Astrocyte of the cerebellum (primary cell): ENCODE measurements at regions not wholly inside any gene's neighbourhood (a gene's known extent, or its start where the extent isn't known, plus 50 kb on each side); places are given as distances from the start of the nearest gene placed in this dataset.

ENCODE experiments used
- DNase-seq: peaks from one replicate; pipeline ENCODE4 v3.0.0-alpha.2; 2011; ENCODE audit warnings: low read depth
- H3K4me3 ChIP-seq: 2 replicates; pipeline ENCODE4 v1.5.1; 2011; ENCODE audit warnings: mild to moderate bottlenecking, low read depth, low read length, moderate library complexity
- CTCF ChIP-seq: IDR thresholded peaks from 2 replicates; pipeline ENCODE4 v1.5.1; 2012; ENCODE audit warnings: low read length, low read depth, moderate library complexity, mild to moderate bottlenecking; ENCODE audit errors: missing control alignments
- in situ Hi-C: cut with HindIII; loops from 2 replicates; pipeline ENCODE4 v1.10.0; 2017; ENCODE audit warnings: low sequenced_read_pairs

GRCh38 chr13:85333506-85334020 lies 465.7 kb downstream of the SLITRK6 start:
- in situ Hi-C loops, result no loop called here
- DNase-seq, result no peak
- no peak overlapping the region for H3K4me3 ChIP-seq
- TF ChIP-seq CTCF, result no peak

GRCh38 chr13:85332615-85333014 lies 466.6 kb downstream of the SLITRK6 start:
- H3K4me3 ChIP-seq, result no peak overlapping the region
- no peak for DNase-seq
- in situ Hi-C loops, result no loop called here
- TF ChIP-seq CTCF, result no peak

GRCh38 chr13:85321734-85322133 lies 477.5 kb downstream of the SLITRK6 start:
- in situ Hi-C loops, result no loop called here
- no peak for TF ChIP-seq CTCF
- H3K4me3 ChIP-seq, result no peak overlapping the region
- no peak for DNase-seq

GRCh38 chr13:85317781-85318180 lies 481.4 kb downstream of the SLITRK6 start:
- no peak for TF ChIP-seq CTCF
- DNase-seq, result no peak
- H3K4me3 ChIP-seq, result no peak overlapping the region
- in situ Hi-C loops, result no loop called here

- in situ Hi-C loops, result no loop called here
- H3K4me3 ChIP-seq, result no peak overlapping the region
- no peak for TF ChIP-seq CTCF
- no peak for DNase-seq
Observed at GRCh38 chr13:85316506-85317025, 482.7 kb downstream of the SLITRK6 start.

- DNase-seq, result no peak
- H3K4me3 ChIP-seq, result no peak overlapping the region
- in situ Hi-C loops, result no loop called here
- no peak for TF ChIP-seq CTCF
Observed at GRCh38 chr13:85314686-85315085, 484.5 kb downstream of the SLITRK6 start.
